Parathyroid adenoma (tissue), 2 donors: ENCODE measurements at regions not wholly inside any gene's neighbourhood (a gene's known extent, or its start where the extent isn't known, plus 50 kb on each side); places are given as distances from the start of the nearest gene placed in this dataset.

Experiments used
- H2AFZ ChIP-seq: fragments of 300-600 bp; sonication (generic); one replicate; pipeline ENCODE4 v1.7.0; 2017; ENCODE audit warnings: antibody characterized with exemption, mild to moderate bottlenecking
- H3K27ac ChIP-seq: fragments of 300-600 bp; sonication (generic); one replicate; pipeline ENCODE4 v1.7.0; 2017
- H3K27me3 ChIP-seq: fragments of 300-600 bp; sonication (generic); one replicate; pipeline ENCODE4 v1.7.0; 2017; ENCODE audit warnings: low read length; ENCODE audit not compliant: control insufficient read depth, insufficient read depth
- H3K36me3 ChIP-seq: fragments of 300-600 bp; sonication (generic); one replicate; pipeline ENCODE4 v1.7.0; 2017; ENCODE audit warnings: low read length; ENCODE audit not compliant: control insufficient read depth, insufficient read depth
- H3K4me1 ChIP-seq: fragments of 300-600 bp; sonication (generic); one replicate; pipeline ENCODE4 v1.7.0; 2017; ENCODE audit warnings: control low read depth
- H3K4me2 ChIP-seq: fragments of 300-600 bp; sonication (generic); one replicate; pipeline ENCODE4 v1.7.0; 2017; ENCODE audit warnings: low read length
- H3K4me3 ChIP-seq: fragments of 300-600 bp; sonication (generic); one replicate; pipeline ENCODE4 v1.7.0; 2017; ENCODE audit warnings: low read depth, low read length
- H3K79me2 ChIP-seq: fragments of 300-600 bp; sonication (generic); one replicate; pipeline ENCODE4 v1.7.0; 2017; ENCODE audit warnings: control low read depth
- H3K9ac ChIP-seq: fragments of 300-600 bp; sonication (generic); one replicate; pipeline ENCODE4 v1.7.0; 2017; ENCODE audit warnings: mild to moderate bottlenecking
- H3K9me3 ChIP-seq: fragments of 300-600 bp; sonication (generic); one replicate; pipeline ENCODE4 v1.7.0; 2017; ENCODE audit warnings: low read length; ENCODE audit not compliant: control insufficient read depth
- TF ChIP-seq, protein P1 (sequence below): fragments of 300-600 bp; sonication (generic); IDR thresholded peaks from one replicate; pipeline ENCODE4 v1.7.0; 2017; ENCODE audit warnings: antibody characterized with exemption, mild to moderate bottlenecking
- donor health status: primary hyperparathyroidism.

DNA sequence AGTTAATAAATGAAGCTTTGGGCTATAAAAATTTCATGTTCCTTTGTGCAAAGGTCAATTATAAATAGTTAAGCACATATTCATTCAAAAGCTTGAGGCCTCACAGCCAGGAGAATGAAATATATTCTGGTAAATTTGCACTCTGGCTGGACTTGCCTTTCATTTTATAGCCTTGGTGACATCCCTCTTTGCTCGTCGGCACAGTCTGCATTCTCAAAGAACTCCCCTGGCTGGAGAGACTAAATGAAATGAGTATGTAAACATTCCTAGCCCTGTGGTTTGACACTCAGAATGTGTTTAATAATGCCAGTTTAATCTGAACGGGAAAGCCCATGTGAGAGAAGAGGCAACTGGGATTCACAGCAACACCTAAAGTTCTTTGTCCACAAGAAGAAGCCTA is 285.6 kb downstream of the BRINP1 start:
- no peaks in the 10 kb centered on the region for H3K9me3 ChIP-seq
- TF ChIP-seq, protein P1, sequence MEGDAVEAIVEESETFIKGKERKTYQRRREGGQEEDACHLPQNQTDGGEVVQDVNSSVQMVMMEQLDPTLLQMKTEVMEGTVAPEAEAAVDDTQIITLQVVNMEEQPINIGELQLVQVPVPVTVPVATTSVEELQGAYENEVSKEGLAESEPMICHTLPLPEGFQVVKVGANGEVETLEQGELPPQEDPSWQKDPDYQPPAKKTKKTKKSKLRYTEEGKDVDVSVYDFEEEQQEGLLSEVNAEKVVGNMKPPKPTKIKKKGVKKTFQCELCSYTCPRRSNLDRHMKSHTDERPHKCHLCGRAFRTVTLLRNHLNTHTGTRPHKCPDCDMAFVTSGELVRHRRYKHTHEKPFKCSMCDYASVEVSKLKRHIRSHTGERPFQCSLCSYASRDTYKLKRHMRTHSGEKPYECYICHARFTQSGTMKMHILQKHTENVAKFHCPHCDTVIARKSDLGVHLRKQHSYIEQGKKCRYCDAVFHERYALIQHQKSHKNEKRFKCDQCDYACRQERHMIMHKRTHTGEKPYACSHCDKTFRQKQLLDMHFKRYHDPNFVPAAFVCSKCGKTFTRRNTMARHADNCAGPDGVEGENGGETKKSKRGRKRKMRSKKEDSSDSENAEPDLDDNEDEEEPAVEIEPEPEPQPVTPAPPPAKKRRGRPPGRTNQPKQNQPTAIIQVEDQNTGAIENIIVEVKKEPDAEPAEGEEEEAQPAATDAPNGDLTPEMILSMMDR: no peak
- H3K36me3 ChIP-seq: no peaks in the 10 kb centered on the region
- no peak overlapping the region for H2AFZ ChIP-seq
- H3K4me2 ChIP-seq: no peak overlapping the region
- no peaks in the 10 kb centered on the region for H3K79me2 ChIP-seq
- H3K27me3 ChIP-seq: no peaks in the 10 kb centered on the region
- H3K4me3 ChIP-seq: no peak overlapping the region
- no peak overlapping the region for H3K9ac ChIP-seq
- H3K4me1 ChIP-seq: no peaks in the 10 kb centered on the region
- no peak overlapping the region for H3K27ac ChIP-seq

GRCh38 chr9:119086590-119086989 is 282.6 kb downstream of the BRINP1 start:
- Histone ChIP-seq H3K36me3 (no peaks in the 10 kb centered on the region), H3K27me3 (no peaks in the 10 kb centered on the region), H3K9ac (no peak overlapping the region), H3K4me3 (no peak overlapping the region), H3K9me3 (no peaks in the 10 kb centered on the region), H3K4me2 (no peak overlapping the region), H3K27ac (no peak overlapping the region), H3K79me2 (no peaks in the 10 kb centered on the region), H2AFZ (no peak overlapping the region), H3K4me1 (no peaks in the 10 kb centered on the region)
- TF ChIP-seq, protein P1: no peak

GRCh38 chr9:119088002-119088547 is 281.2 kb downstream of the BRINP1 start:
- Histone ChIP-seq H3K4me2 (no peak overlapping the region), H3K9ac (no peak overlapping the region), H3K27ac (no peak overlapping the region), H3K27me3 (no peaks in the 10 kb centered on the region), H3K36me3 (no peaks in the 10 kb centered on the region), H2AFZ (no peak overlapping the region), H3K4me1 (peaks cover under 1% of the 10 kb centered on the region), H3K79me2 (no peaks in the 10 kb centered on the region), H3K9me3 (no peaks in the 10 kb centered on the region), H3K4me3 (no peak overlapping the region)
- TF ChIP-seq, protein P1: no peak

- Histone ChIP-seq H3K27ac (no peak overlapping the region), H3K4me1 (peaks cover 8% of the 10 kb centered on the region), H3K9ac (no peak overlapping the region), H3K36me3 (no peaks in the 10 kb centered on the region), H3K9me3 (no peaks in the 10 kb centered on the region), H2AFZ (no peak overlapping the region), H3K79me2 (no peaks in the 10 kb centered on the region), H3K27me3 (no peaks in the 10 kb centered on the region), H3K4me3 (no peak overlapping the region), H3K4me2 (no peak overlapping the region)
- TF ChIP-seq, protein P1: no peak
Measured at GRCh38 chr9:119091074-119091473, 278.2 kb downstream of the BRINP1 start.

- no peaks in the 10 kb centered on the region for H3K27me3 ChIP-seq
- H3K9ac ChIP-seq: no peak overlapping the region
- H3K36me3 ChIP-seq: no peaks in the 10 kb centered on the region
- no peak overlapping the region for H3K4me2 ChIP-seq
- H3K27ac ChIP-seq: no peak overlapping the region
- H3K4me3 ChIP-seq: no peak overlapping the region
- TF ChIP-seq, protein P1: no peak
- H3K4me1 ChIP-seq: peaks cover 8% of the 10 kb centered on the region
- H3K9me3 ChIP-seq: no peaks in the 10 kb centered on the region
- no peaks in the 10 kb centered on the region for H3K79me2 ChIP-seq
- no peak overlapping the region for H2AFZ ChIP-seq
Measured at GRCh38 chr9:119092125-119092524, 277.1 kb downstream of the BRINP1 start.
